HG03571 (cell line): ENCODE measurements at regions not wholly inside any gene's neighbourhood (a gene's known extent, or its start where the extent isn't known, plus 50 kb on each side); places are given as distances from the start of the nearest gene placed in this dataset.

Source experiments
- ATAC-seq: cut with Tn5 transposase; IDR thresholded peaks from one replicate; pipeline ENCODE4 v1.9.1; 2021; ENCODE audit not compliant: unreplicated experiment

DNA sequence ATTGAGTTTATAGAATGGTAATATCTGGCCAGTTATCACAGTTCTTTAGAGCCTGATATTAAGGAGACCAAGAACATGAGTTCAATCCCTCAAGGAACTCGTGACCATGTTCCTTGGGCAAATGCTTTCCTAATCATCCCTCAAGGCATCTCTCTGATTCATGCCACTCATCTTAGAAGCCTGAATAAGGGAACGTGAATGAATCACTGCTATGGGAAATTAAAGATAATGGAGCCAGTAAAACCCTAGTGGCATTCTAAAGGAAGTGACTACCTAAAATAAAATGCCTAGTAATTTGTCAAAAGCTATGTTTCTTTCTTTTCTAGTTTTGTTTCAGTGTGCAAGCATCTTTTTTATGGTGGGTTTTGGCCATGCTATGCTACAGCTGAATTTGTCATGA, 1161.3 kb downstream of the C4orf33 start:
- ATAC-seq, result no peak

DNA sequence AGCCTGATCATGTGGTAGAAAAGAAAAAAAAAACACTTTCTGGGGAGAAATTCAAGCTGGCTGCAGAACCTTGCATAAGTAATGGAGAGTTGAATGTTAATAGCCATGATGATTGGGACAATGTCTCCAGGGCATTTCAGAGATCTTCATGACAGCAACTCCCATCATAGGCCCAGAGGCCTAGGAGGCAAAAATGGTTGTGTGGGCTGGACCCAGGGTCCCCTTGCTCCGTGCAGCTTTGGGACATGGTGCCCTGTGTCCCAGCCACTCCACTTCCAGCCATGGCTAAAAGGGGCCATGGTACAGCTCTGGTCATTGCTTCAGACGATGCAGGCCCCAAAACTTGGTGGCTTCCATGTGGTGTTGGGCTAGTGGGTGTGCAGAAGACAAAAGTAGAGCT, 1170.9 kb downstream of the C4orf33 start:
- no peak for ATAC-seq

GRCh38 chr4:130288576-130288975, 1192.6 kb downstream of the C4orf33 start:
- no peak for ATAC-seq

GRCh38 chr4:130293692-130294091, 1197.7 kb downstream of the C4orf33 start:
- ATAC-seq, result no peak

DNA sequence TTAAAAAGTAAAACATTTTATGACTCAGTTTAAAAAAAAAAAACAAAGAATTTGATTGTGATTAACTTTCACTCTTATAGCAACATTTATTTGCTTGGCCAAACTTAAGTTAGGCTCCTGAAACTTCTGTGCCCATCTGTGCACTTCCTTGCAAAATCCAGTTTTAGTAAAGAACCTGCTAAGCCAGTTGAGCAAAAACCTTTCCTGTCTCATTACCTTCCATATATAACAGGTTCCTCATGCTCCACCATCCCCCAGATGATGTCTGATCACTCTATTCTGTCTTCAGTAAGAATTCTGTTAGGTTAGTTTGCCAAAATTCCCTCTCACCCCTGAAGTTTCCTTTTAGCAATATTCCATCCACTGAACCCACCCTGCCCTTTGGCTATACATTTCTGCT, 1200.5 kb downstream of the C4orf33 start:
- ATAC-seq, result no peak

DNA sequence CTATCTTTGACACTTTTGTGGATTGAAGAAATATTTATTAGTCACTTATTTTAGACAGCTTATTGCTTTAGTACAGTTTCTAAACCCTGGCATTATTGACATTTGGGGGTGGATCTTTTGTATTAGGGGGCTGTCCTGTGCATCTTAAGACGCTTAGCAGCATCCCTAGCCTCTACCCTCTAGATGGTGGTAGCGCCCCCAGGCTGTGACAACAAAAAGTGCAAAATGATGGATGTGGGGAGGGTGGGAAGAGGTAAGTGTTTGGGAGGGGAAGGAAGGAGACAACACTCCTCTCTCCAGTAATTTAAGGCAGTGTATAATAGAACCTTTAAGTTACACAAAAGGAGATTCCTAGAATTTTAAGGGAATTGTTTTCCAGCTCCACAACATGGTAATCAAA, 1210.6 kb downstream of the C4orf33 start:
- ATAC-seq, result no peak

DNA sequence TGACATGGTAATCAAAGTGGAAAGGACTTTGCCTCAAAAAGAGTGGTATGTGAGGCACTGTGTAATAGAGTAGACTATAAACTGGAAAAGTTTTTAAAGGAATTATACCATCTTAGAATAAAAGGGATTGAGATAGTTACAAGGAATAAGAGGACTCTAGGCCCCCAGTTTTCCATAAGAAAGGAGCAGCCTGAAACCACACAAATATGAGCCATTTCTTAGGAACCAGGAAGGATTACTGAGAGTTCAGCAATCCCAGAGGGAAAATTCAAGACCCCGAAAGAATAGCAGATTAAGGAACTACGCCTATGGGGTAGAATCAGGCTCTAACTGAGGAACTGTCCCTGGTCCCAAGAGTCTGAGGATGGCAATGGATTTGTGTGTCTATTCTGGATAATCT, 1213.3 kb downstream of the C4orf33 start:
- no peak for ATAC-seq

GRCh38 chr4:130322439-130322838, 1226.5 kb downstream of the C4orf33 start:
- ATAC-seq, result no peak

GRCh38 chr4:130329036-130329435, 1233.1 kb downstream of the C4orf33 start:
- ATAC-seq, result no peak

GRCh38 chr4:130333241-130333759, 1237.3 kb downstream of the C4orf33 start:
- ATAC-seq, result no peak

DNA sequence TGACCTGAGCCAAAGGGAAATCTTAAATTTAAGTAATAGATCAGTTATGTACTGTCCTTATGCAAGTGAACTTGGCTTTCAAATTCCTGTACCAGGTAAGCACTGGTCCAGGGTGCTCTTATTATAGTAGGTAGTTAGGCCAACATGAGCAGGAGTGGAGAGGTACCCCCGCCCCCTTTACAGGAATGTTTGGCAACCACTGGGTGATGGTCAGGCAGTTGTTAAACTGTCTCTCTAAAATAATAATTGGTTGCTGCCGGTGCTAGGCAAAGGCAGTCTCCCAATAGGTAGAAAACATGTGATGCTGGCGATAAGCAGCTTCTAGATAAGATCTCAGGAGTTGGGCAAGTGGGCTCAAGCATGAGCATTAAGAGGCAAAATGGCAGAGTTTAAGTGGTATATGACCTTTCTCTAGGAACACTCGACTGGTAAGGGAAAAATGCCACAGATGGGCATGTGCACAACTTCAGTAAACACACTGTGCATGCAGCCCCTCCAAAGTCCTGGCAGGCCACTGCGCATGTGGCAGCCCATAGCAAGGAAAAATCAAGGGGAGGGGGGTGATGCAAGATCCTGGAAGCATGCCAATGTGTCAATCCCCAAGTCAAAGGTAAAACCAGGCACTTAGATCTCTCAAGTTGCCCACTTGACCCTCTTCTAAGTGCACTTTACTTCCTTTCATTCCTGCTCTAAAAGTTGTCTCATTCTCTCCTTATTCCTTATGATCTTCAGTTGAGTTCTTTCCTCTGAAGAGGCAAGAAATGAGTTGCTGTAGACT, 1239.7 kb downstream of the C4orf33 start:
- ATAC-seq, result no peak

DNA sequence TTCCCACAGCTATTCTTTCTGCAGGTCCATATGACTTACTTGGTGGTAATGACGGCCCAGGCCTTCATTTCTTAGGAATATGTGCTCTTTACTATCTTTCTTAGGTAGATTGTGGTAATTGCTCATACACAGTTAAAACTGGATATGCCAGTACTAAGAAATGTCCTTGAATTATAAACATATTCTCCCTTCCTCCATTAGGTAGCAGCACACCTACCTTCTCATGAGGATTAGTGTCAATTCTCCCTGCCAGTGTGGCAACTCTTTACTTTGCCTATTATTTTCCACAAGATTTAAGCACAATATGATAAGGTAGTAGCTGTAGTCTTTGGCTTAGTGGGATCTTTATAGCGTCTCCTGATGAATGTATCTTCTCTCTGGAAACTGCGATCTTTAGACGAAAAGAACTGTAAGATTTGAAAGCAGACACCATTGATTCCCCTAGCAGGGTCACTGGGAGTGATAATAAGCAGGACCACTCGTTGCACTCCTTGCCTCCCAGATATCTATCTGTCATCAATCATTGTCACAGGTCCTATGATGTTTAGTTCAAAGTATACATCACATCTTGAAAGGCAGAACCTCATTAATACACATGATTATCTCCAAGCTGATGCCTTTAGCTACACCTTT, 1240.7 kb downstream of the C4orf33 start:
- ATAC-seq, result peak; percentile 65

- no peak for ATAC-seq
Measured at GRCh38 chr4:130338851-130339250, 1242.9 kb downstream of the C4orf33 start.

DNA sequence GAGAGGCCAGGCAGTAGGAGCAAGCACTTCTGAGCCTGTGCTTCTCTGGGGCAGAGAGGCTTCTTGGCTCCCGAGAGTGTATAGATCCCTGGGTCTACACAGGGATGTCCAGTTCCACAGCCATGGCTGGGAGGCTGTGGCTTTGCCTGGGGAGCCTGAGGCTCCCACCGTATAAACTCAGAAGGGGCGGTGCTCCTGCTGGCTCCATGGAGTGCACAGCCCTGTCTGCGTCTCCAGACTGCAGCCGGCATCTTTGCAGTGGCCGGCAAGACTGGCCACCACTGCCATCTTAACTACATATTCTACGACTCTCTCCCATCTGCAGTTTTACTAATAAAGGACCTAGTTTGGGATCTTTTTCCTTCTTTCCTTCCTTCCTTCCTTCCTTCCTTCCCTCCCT, 1253.8 kb downstream of the C4orf33 start:
- no peak for ATAC-seq

GRCh38 chr4:130356873-130357272, 1260.9 kb downstream of the C4orf33 start:
- ATAC-seq, result no peak

- ATAC-seq, result no peak
Measured at GRCh38 chr4:130359542-130359941, 1263.6 kb downstream of the C4orf33 start.

GRCh38 chr4:130361616-130362015, 1265.7 kb downstream of the C4orf33 start:
- ATAC-seq, result no peak

DNA sequence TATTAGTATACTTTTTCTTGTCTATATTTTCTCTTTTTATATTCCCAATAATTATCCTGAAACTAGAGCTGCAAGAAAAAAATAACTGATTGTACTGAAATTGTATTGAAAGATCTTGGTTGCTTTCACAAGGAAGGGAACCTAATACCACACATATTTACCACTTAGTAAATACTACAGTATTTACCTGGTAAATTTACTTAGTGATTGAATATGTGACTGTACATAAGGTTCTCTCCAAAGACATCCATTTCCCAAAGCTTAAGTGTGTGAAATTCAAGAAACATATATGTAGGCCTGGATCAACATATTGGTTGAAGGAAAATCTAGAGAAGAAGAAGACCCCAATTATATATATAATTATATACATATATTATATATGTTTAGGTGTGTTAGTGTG, 1272.7 kb downstream of the C4orf33 start:
- no peak for ATAC-seq

DNA sequence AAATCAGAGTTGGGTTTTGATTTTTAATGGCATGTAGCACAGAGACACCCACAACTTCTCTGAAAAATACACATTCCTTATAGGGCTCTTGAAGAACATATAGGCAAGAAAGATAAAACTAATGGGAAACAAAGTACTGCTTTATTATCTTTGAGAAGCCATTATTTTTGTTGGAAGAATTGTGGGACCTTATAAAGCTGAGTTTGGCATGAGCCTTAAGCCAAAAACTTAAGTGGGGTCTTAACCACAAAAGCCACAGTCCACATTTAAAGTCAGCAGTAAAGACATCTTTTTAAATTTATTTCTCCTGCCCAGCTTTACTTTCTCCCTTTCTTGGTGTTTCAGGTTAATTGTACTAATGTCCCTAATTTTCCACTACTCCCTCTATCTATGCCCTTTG, 1297.3 kb downstream of the C4orf33 start:
- no peak for ATAC-seq

DNA sequence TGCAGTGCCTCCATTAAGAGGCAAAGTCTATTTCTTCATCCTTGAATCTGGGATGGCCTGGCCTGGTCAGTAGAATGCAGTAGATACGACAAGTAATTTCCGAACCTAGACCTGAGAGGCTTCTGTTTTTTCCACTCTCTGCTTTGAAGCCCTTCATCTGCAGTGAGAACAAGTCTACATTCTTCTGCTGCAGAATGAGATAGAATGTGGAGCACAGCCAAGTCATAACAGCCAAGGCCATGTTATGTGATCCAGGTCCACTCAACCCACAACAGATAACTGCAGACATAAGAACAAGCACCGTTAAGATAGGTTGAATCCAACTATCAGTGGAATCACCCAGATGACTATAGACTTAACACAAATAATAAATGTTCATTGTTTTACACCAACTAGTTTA, 1297.7 kb downstream of the C4orf33 start:
- no peak for ATAC-seq

- no peak for ATAC-seq
Measured at GRCh38 chr4:130395871-130396270, 1299.9 kb downstream of the C4orf33 start.

DNA sequence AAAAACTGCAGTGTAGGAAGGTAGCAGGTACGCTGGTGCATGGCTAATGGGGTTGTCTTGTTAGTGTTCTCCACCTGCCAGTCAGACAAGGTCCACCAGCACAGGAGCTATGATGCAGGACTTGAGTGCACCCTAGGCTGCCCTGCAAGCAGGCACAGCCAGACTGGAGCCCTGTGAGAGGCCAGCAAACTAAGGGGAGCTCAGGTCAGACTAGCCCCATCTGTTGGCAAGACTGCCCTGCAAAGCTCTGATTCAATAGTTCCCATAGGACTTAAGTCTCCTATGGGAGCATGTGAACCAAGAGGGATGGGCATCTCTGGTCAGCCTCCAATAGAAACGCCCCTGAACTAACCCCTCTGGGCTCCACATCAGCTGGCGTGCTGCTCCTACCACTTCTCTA, 1307.3 kb downstream of the C4orf33 start:
- no peak for ATAC-seq

DNA sequence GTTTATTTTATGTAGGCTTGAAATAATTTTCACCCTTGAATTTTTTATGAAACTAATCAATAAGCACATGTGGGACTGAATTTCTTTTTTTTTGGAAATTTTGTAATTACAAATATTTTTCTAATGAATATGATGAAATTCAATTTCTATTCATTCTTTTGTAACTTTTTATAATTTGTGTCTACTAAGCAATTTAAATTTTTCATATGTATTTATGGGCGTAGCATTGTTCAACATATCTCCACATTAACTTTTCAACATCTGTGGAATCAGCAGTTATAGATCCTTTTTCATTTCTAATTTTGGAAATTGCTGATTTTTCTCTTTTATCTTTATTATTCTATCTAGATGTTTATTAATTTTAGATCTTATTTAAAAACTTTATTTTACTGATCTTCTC, 1320.3 kb downstream of the C4orf33 start:
- ATAC-seq, result no peak
